ENCODE measurements at regions not wholly inside any gene's neighbourhood (a gene's known extent, or its start where the extent isn't known, plus 50 kb on each side); places are given as distances from the start of the nearest gene placed in this dataset.

GRCh38 chr5:87785554-87786335, 373.0 kb upstream of the CCNH start:
- TF ChIP-seq CTCF (IDR thresholded peaks at IDR 0.05) (no peak), POLR2A (IDR thresholded peaks at IDR 0.05) (no peak)

Measured in tibial nerve (tissue), 3 donors.